A673 (cell line): ENCODE measurements at regions not wholly inside any gene's neighbourhood (a gene's known extent, or its start where the extent isn't known, plus 50 kb on each side); places are given as distances from the start of the nearest gene placed in this dataset.

Experiments
- BruUV-seq: library from RNA; stranded (reverse); fragments of 400-500 nt; replicated peaks from 2 replicates; lab custom pipeline; 2021; lab: Mats Ljungman, UMichigan
- CTCF ChIA-PET: fragments of 300-600 bp; sonication (Branson Sonifier 250); formaldehyde crosslinking; loops from one replicate; lab custom pipeline; 2022; ENCODE audit warnings: antibody characterized with exemption; lab: Charles Lee
- POLR2A ChIA-PET: fragments of 300-600 bp; sonication (Branson Sonifier 250); formaldehyde crosslinking; loops from one replicate; lab custom pipeline; 2022; ENCODE audit warnings: antibody characterized with exemption; ENCODE audit not compliant: low non-redundant PET; lab: Charles Lee
- DNase-seq: peaks from one replicate; pipeline ENCODE4 v3.0.0-alpha.2; 2015; ENCODE audit warnings: low spot score
- H3K27ac ChIP-seq: fragments of 200-600 bp; sonication (generic); 2 replicates; pipeline ENCODE4 v1.5.1; 2016; ENCODE audit warnings: mixed run types, low read depth, mild to moderate bottlenecking, mixed read lengths, antibody characterized with exemption, low read length; ENCODE audit not compliant: poor library complexity, severe bottlenecking
- H3K27me3 ChIP-seq: fragments of 200-600 bp; sonication (generic); replicated peaks from 2 replicates; pipeline ENCODE4 v1.6.1; 2017; ENCODE audit warnings: mixed run types, low read depth, mild to moderate bottlenecking, mixed read lengths, antibody characterized with exemption, low read length; ENCODE audit not compliant: insufficient read depth, poor library complexity
- H3K36me3 ChIP-seq: fragments of 200-600 bp; sonication (generic); 2 replicates; pipeline ENCODE4 v1.6.1; 2016; ENCODE audit warnings: mixed run types, mild to moderate bottlenecking, mixed read lengths, antibody characterized with exemption, low read length; ENCODE audit not compliant: insufficient read depth, poor library complexity, severe bottlenecking
- H3K4me1 ChIP-seq: fragments of 200-600 bp; sonication (generic); 2 replicates; pipeline ENCODE4 v1.6.1; 2017; ENCODE audit warnings: mixed run types, mild to moderate bottlenecking, mixed read lengths, antibody characterized with exemption, low read length; ENCODE audit not compliant: insufficient read depth, poor library complexity, severe bottlenecking
- H3K4me3 ChIP-seq: fragments of 200-600 bp; sonication (generic); 2 replicates; pipeline ENCODE4 v1.5.1; 2016; ENCODE audit warnings: low read depth, mixed run types, mild to moderate bottlenecking, mixed read lengths, low read length; ENCODE audit not compliant: poor library complexity, severe bottlenecking
- H3K9me3 ChIP-seq: fragments of 200-600 bp; sonication (generic); 2 replicates; pipeline ENCODE4 v1.6.1; 2016; ENCODE audit warnings: mixed run types, low read depth, mild to moderate bottlenecking, mixed read lengths, antibody characterized with exemption, low read length; ENCODE audit not compliant: poor library complexity, severe bottlenecking
- EZH2 ChIP-seq: fragments of 200-600 bp; sonication (generic); IDR thresholded peaks from 2 replicates; pipeline ENCODE4 v1.6.1; 2017; ENCODE audit warnings: borderline replicate concordance, low read depth, mild to moderate bottlenecking, mixed read lengths, antibody characterized with exemption, low read length; ENCODE audit not compliant: poor library complexity, severe bottlenecking
- intact Hi-C: fragments of 100-400 bp; cut with micrococcal nuclease; formaldehyde crosslinking; loops from one replicate; pipeline ENCODE4 v1.10.0; 2022; ENCODE audit not compliant: unreplicated experiment
- TF ChIP-seq, protein P1 (sequence below): fragments of 300-800, 200-600 bp; sonication (generic); conservative IDR thresholded peaks from 2 replicates; pipeline ENCODE4 v1.5.1; 2017; ENCODE audit warnings: low read depth, mild to moderate bottlenecking, antibody characterized with exemption, low read length, moderate library complexity, mixed read lengths

- Histone ChIP-seq H3K27me3 (no peaks in the 10 kb centered on the region), H3K27ac (no peak overlapping the region), H3K4me1 (peaks cover 10% of the 10 kb centered on the region), H3K9me3 (no peaks in the 10 kb centered on the region), H3K36me3 (no peaks in the 10 kb centered on the region), H3K4me3 (no peak overlapping the region)
- ChIA-PET CTCF (no interaction called here), POLR2A (no interaction called here)
- TF ChIP-seq, protein P1, sequence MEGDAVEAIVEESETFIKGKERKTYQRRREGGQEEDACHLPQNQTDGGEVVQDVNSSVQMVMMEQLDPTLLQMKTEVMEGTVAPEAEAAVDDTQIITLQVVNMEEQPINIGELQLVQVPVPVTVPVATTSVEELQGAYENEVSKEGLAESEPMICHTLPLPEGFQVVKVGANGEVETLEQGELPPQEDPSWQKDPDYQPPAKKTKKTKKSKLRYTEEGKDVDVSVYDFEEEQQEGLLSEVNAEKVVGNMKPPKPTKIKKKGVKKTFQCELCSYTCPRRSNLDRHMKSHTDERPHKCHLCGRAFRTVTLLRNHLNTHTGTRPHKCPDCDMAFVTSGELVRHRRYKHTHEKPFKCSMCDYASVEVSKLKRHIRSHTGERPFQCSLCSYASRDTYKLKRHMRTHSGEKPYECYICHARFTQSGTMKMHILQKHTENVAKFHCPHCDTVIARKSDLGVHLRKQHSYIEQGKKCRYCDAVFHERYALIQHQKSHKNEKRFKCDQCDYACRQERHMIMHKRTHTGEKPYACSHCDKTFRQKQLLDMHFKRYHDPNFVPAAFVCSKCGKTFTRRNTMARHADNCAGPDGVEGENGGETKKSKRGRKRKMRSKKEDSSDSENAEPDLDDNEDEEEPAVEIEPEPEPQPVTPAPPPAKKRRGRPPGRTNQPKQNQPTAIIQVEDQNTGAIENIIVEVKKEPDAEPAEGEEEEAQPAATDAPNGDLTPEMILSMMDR = no peak
- TF ChIP-seq EZH2 = no peak
- no peak for DNase-seq
- BruUV-seq = no TSS peak
- intact Hi-C loops = no loop called here
Observed at GRCh38 chr10:20618011-20618547, 279.0 kb downstream of the NEBL start.

DNA sequence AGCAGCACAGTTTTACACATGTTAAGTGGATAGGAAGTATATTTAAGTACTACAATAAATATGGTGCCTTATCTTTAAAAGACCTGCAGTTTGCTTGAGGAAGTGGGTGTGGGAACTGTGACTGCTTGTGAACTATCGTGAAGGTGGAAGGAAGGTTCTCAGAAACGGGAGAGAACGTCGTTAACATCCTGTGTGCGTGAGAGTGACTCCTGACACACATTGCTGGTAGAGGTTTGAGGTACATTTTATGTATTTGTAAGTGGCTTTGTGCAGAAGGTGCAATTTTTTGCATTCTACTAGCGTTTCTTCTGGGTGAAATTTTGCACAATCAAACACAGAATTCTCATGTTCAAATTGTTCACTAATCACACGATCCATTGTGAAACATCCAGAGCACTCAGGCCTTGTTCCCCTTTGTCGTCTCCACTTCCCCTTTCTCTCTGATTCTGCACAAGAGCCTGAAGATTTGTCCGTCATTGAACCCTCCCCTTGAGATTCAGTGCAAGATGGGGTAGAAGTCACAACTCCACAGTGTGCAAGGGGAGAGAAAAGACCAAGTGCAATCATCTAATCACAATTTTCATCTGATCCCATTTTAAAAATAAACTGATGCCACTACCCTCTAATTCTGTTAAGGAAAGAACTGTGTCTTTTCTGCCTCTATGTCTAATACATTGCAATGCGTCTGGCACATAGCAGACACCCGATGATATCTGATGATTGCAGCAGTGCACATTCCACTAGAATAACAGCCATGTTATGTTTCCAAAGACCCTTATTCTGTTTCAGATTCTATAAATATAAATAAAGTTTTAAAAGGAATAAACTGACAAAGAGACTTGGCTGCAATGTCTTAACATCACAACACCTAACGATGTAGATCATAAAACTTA, 279.9 kb downstream of the NEBL start:
- TF ChIP-seq, protein P1 = no peak
- TF ChIP-seq EZH2 = no peak
- intact Hi-C loops = no loop called here
- Histone ChIP-seq H3K4me1 (peaks cover under 1% of the 10 kb centered on the region), H3K4me3 (no peak overlapping the region), H3K27ac (no peak overlapping the region), H3K27me3 (no peaks in the 10 kb centered on the region), H3K9me3 (no peaks in the 10 kb centered on the region), H3K36me3 (no peaks in the 10 kb centered on the region)
- DNase-seq = no peak
- CTCF ChIA-PET = no interaction called here
- POLR2A ChIA-PET = no interaction called here
- BruUV-seq = no TSS peak

GRCh38 chr10:20616056-20616671, 280.9 kb downstream of the NEBL start:
- intact Hi-C loops = no loop called here
- Histone ChIP-seq H3K27ac (no peak overlapping the region), H3K4me1 (no peaks in the 10 kb centered on the region), H3K36me3 (no peaks in the 10 kb centered on the region), H3K9me3 (no peaks in the 10 kb centered on the region), H3K27me3 (no peaks in the 10 kb centered on the region), H3K4me3 (no peak overlapping the region)
- DNase-seq = no peak
- BruUV-seq = no TSS peak
- no peak for TF ChIP-seq EZH2
- TF ChIP-seq, protein P1 = no peak
- ChIA-PET POLR2A (no interaction called here), CTCF (no interaction called here)
